ENCODE measurements at regions not wholly inside any gene's neighbourhood (a gene's known extent, or its start where the extent isn't known, plus 50 kb on each side); places are given as distances from the start of the nearest gene placed in this dataset.

GRCh38 chr18:62634979-62635630, 80.2 kb upstream of the PHLPP1 start:
- TF ChIP-seq RFX5 (IDR thresholded peaks at IDR 0.05; ENCODE audit: low read depth, low read length), result no peak
- no peak for TF ChIP-seq MAZ (CRISPR knock-in tag; conservative IDR thresholded peaks at IDR 0.05 in 1 of 2, IDR thresholded peaks at IDR 0.05 in 1 of 2)
- no peak for TF ChIP-seq ELF1 (tag; IDR thresholded peaks at IDR 0.05)

Measured in K562 (cell line).